HEK293 (cell line): ENCODE measurements at regions not wholly inside any gene's neighbourhood (a gene's known extent, or its start where the extent isn't known, plus 50 kb on each side); places are given as distances from the start of the nearest gene placed in this dataset.

Experiments
- CTCF ChIA-PET: fragments of 350-600 bp; formaldehyde crosslinking; extraction: SDS; loops from one replicate; lab custom pipeline; 2021; ENCODE audit warnings: antibody characterized with exemption; lab: Yijun Ruan, JAX
- POLR2A ChIA-PET: fragments of 300-600 bp; formaldehyde crosslinking; extraction: SDS; loops from one replicate; lab custom pipeline; 2020; ENCODE audit warnings: antibody characterized with exemption, inconsistent platforms; lab: Yijun Ruan, JAX
- H3K27ac ChIP-seq: fragments of 200-500 bp; sonication (Bioruptor generic); 2 replicates; pipeline ENCODE4 v1.5.1; 2014; ENCODE audit warnings: low read depth, low read length, control low read depth, inconsistent platforms; ENCODE audit errors: extremely low read depth
- H3K36me3 ChIP-seq, 2 experiments: fragments of 200-500 bp in 1 of 2; sonication (Bioruptor generic) in 1 of 2; 1 replicate in 1 of 2; 2 replicates in 1 of 2; pipeline ENCODE4 v1.5.1; 2014 to 2017; ENCODE audit warnings: inconsistent platforms in 2 of 2, low read length in 2 of 2; ENCODE audit not compliant: control insufficient read depth in 2 of 2, insufficient read depth in 1 of 2
- H3K4me1 ChIP-seq: fragments of 200-500 bp; sonication (Bioruptor generic); 2 replicates; pipeline ENCODE4 v1.5.1; 2014; ENCODE audit warnings: mild to moderate bottlenecking, low read length, inconsistent platforms; ENCODE audit not compliant: control insufficient read depth, insufficient read depth
- H3K4me3 ChIP-seq: 2 replicates; pipeline ENCODE4 v1.5.1; 2011; ENCODE audit warnings: low read depth, mild to moderate bottlenecking, control low read depth, low read length, moderate library complexity
- H3K9me3 ChIP-seq: fragments of 200-500 bp; sonication (Bioruptor generic); 2 replicates; pipeline ENCODE4 v1.5.1; 2014; ENCODE audit warnings: low read depth, low read length, inconsistent platforms; ENCODE audit not compliant: control insufficient read depth, insufficient read depth
- BCL11A ChIP-seq: fragments of 450-650 bp; formaldehyde crosslinking; IDR thresholded peaks from 2 replicates; pipeline ENCODE4 v1.5.1; 2016; ENCODE audit warnings: low read depth, missing biosample characterization, missing genetic modification characterization
- GLI4 ChIP-seq: fragments of 450-650 bp; formaldehyde crosslinking; IDR thresholded peaks from 2 replicates; pipeline ENCODE4 v1.5.1; 2016; ENCODE audit warnings: missing biosample characterization, missing genetic modification characterization
- HOXA7 ChIP-seq: sonication (generic); formaldehyde crosslinking; IDR thresholded peaks from 2 replicates; pipeline ENCODE4 v1.8.1; 2022; ENCODE audit warnings: missing genetic modification reagents, borderline replicate concordance
- IKZF3 ChIP-seq: fragments of 450-650 bp; IDR thresholded peaks from 2 replicates; pipeline ENCODE4 v1.5.0; 2018; ENCODE audit warnings: missing biosample characterization, mild to moderate bottlenecking, missing genetic modification characterization, moderate library complexity
- TRIM28 ChIP-seq: IDR thresholded peaks from 2 replicates; pipeline ENCODE4 v1.6.1; 2011; ENCODE audit warnings: low read length, control low read depth, borderline replicate concordance
- YY1 ChIP-seq: fragments of 450-650 bp; formaldehyde crosslinking; IDR thresholded peaks from 2 replicates; pipeline ENCODE4 v1.5.1; 2018; ENCODE audit warnings: missing biosample characterization, missing genetic modification characterization
- ZNF155 ChIP-seq: fragments of 450-650 bp; formaldehyde crosslinking; IDR thresholded peaks from 2 replicates; pipeline ENCODE4 v1.5.1; 2016; ENCODE audit warnings: missing biosample characterization, missing genetic modification characterization
- ZNF175 ChIP-seq: fragments of 450-650 bp; formaldehyde crosslinking; IDR thresholded peaks from 2 replicates; pipeline ENCODE4 v1.5.1; 2016; ENCODE audit warnings: missing biosample characterization, missing genetic modification characterization
- ZNF341 ChIP-seq: fragments of 450-650 bp; formaldehyde crosslinking; IDR thresholded peaks from 2 replicates; pipeline ENCODE4; 2016; ENCODE audit warnings: low read depth, missing biosample characterization, missing genetic modification characterization
- ZNF416 ChIP-seq: fragments of 450-650 bp; formaldehyde crosslinking; IDR thresholded peaks from 2 replicates; pipeline ENCODE4 v1.5.1; 2016; ENCODE audit warnings: missing biosample characterization, missing genetic modification characterization
- ZNF560 ChIP-seq: fragments of 450-650 bp; formaldehyde crosslinking; IDR thresholded peaks from 2 replicates; pipeline ENCODE4 v1.5.1; 2017; ENCODE audit warnings: missing biosample characterization, missing genetic modification characterization, borderline replicate concordance
- ZNF561 ChIP-seq: fragments of 450-650 bp; IDR thresholded peaks from 2 replicates; pipeline ENCODE4 v1.5.1; 2018; ENCODE audit warnings: missing biosample characterization, missing genetic modification characterization, borderline replicate concordance
- ZNF654 ChIP-seq: fragments of 450-650 bp; formaldehyde crosslinking; IDR thresholded peaks from 2 replicates; pipeline ENCODE4 v1.5.1; 2016; ENCODE audit warnings: low read depth, missing biosample characterization, missing genetic modification characterization
- ZNF707 ChIP-seq: fragments of 450-650 bp; formaldehyde crosslinking; IDR thresholded peaks from 2 replicates; pipeline ENCODE4 v1.5.1; 2016; ENCODE audit warnings: missing biosample characterization, missing genetic modification characterization
- TF ChIP-seq, protein P1 (sequence below): fragments of 450-650 bp; formaldehyde crosslinking; IDR thresholded peaks from 2 replicates; pipeline ENCODE4 v1.5.1; 2016; ENCODE audit warnings: missing biosample characterization, missing genetic modification characterization
- TF ChIP-seq, protein P2 (sequence below): fragments of 450-650 bp; formaldehyde crosslinking; conservative IDR thresholded peaks from 2 replicates; pipeline ENCODE4 v1.5.1; 2016; ENCODE audit warnings: low read depth, missing biosample characterization, missing genetic modification characterization
- TF ChIP-seq, protein P3 (sequence below): fragments of 450-650 bp; formaldehyde crosslinking; IDR thresholded peaks from 2 replicates; pipeline ENCODE4 v1.5.1; 2016; ENCODE audit warnings: missing biosample characterization, missing genetic modification characterization, borderline replicate concordance
- TF ChIP-seq, protein P4 (sequence below): fragments of 450-650 bp; formaldehyde crosslinking; IDR thresholded peaks from 2 replicates; pipeline ENCODE4 v1.5.1; 2017; ENCODE audit warnings: missing biosample characterization, missing genetic modification characterization
- TF ChIP-seq, protein P5 (sequence below): fragments of 450-650 bp; formaldehyde crosslinking; IDR thresholded peaks from 2 replicates; pipeline ENCODE4 v1.5.1; 2016; ENCODE audit warnings: missing biosample characterization, missing genetic modification characterization

DNA sequence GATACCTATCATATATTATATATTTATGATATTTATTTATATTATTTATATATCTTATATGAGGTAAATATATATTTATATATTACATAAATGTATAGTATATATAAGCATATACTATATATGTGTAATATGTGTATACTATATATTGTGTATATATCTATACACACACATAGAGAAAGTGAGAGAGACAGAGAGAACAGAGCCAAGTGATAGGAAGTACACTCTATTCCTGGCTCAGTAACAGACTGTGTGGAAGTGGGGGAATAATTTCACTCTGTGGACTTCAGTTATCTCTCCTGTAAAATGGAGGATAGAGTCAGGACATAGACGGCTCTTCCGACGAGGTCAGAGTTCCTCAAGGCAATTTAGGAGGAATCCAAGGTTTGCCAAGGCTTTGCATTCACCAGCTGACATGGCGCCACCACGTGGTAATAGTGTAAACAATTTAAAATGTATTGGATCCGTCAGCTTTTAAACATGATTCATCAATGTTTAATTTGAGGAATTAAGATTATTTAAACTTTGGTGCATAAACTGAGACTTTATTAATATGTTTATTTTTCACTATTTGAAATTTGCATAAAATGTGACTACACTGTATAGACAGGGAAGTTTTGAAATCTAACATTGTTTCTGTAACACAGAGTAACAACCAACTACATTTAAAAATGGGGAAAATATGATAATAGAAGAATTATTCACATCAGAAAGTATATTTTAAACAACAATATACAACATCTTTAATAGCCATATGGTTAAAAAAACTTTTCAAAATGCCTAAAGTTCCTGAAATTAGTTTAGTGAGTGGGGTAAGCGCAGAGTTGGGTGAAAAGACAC is 75.4 kb upstream of the TMEM244 start:
- Histone ChIP-seq H3K27ac (no peak overlapping the region), H3K36me3 (no peaks in the 10 kb centered on the region), H3K4me1 (no peaks in the 10 kb centered on the region), H3K4me3 (no peak overlapping the region), H3K9me3 (no peaks in the 10 kb centered on the region)
- POLR2A ChIA-PET: no interaction called here
- CTCF ChIA-PET: interaction anchor here (0.7 to 1.1 kb wide), 5 partner anchors 8 to 437 kb away, joined by 3 to 6 read pairs (median 4); no protein-coding TSS in a partner anchor
- TF ChIP-seq, protein P1, sequence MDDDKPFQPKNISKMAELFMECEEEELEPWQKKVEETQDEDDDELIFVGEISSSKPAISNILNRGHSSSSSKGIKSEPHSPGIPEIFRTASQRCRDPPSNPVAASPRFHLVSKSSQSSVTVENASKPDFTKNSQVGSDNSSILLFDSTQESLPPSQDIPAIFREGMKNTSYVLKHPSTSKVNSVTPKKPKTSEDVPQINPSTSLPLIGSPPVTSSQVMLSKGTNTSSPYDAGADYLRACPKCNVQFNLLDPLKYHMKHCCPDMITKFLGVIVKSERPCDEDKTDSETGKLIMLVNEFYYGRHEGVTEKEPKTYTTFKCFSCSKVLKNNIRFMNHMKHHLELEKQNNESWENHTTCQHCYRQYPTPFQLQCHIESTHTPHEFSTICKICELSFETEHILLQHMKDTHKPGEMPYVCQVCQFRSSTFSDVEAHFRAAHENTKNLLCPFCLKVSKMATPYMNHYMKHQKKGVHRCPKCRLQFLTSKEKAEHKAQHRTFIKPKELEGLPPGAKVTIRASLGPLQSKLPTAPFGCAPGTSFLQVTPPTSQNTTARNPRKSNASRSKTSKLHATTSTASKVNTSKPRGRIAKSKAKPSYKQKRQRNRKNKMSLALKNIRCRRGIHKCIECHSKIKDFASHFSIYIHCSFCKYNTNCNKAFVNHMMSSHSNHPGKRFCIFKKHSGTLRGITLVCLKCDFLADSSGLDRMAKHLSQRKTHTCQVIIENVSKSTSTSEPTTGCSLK (tag by site-specific recombination): no peak
- no peak for TF ChIP-seq ZNF560 (tag by site-specific recombination)
- TF ChIP-seq IKZF3 (tag by site-specific recombination): peak; percentile 54; the same call in 1 of the 2 replicates
- TF ChIP-seq, protein P2, sequence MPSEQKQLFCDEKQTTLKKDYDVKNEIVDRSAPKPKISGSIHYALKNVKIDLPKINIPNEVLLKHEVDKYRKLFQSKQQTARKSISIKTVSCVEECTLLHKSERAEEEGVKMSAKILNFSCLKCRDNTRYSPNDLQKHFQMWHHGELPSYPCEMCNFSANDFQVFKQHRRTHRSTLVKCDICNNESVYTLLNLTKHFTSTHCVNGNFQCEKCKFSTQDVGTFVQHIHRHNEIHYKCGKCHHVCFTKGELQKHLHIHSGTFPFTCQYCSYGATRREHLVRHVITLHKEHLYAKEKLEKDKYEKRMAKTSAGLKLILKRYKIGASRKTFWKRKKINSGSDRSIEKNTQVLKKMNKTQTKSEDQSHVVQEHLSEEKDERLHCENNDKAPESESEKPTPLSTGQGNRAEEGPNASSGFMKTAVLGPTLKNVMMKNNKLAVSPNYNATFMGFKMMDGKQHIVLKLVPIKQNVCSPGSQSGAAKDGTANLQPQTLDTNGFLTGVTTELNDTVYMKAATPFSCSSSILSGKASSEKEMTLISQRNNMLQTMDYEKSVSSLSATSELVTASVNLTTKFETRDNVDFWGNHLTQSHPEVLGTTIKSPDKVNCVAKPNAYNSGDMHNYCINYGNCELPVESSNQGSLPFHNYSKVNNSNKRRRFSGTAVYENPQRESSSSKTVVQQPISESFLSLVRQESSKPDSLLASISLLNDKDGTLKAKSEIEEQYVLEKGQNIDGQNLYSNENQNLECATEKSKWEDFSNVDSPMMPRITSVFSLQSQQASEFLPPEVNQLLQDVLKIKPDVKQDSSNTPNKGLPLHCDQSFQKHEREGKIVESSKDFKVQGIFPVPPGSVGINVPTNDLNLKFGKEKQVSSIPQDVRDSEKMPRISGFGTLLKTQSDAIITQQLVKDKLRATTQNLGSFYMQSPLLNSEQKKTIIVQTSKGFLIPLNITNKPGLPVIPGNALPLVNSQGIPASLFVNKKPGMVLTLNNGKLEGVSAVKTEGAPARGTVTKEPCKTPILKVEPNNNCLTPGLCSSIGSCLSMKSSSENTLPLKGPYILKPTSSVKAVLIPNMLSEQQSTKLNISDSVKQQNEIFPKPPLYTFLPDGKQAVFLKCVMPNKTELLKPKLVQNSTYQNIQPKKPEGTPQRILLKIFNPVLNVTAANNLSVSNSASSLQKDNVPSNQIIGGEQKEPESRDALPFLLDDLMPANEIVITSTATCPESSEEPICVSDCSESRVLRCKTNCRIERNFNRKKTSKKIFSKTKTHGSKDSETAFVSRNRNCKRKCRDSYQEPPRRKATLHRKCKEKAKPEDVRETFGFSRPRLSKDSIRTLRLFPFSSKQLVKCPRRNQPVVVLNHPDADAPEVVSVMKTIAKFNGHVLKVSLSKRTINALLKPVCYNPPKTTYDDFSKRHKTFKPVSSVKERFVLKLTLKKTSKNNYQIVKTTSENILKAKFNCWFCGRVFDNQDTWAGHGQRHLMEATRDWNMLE (tag by site-specific recombination): no peak
- TF ChIP-seq YY1 (tag by site-specific recombination): no peak
- no peak for TF ChIP-seq HOXA7
- TF ChIP-seq, protein P3, sequence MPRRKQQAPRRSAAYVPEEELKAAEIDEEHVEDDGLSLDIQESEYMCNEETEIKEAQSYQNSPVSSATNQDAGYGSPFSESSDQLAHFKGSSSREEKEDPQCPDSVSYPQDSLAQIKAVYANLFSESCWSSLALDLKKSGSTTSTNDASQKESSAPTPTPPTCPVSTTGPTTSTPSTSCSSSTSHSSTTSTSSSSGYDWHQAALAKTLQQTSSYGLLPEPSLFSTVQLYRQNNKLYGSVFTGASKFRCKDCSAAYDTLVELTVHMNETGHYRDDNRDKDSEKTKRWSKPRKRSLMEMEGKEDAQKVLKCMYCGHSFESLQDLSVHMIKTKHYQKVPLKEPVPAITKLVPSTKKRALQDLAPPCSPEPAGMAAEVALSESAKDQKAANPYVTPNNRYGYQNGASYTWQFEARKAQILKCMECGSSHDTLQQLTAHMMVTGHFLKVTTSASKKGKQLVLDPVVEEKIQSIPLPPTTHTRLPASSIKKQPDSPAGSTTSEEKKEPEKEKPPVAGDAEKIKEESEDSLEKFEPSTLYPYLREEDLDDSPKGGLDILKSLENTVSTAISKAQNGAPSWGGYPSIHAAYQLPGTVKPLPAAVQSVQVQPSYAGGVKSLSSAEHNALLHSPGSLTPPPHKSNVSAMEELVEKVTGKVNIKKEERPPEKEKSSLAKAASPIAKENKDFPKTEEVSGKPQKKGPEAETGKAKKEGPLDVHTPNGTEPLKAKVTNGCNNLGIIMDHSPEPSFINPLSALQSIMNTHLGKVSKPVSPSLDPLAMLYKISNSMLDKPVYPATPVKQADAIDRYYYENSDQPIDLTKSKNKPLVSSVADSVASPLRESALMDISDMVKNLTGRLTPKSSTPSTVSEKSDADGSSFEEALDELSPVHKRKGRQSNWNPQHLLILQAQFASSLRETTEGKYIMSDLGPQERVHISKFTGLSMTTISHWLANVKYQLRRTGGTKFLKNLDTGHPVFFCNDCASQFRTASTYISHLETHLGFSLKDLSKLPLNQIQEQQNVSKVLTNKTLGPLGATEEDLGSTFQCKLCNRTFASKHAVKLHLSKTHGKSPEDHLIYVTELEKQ (tag by site-specific recombination): no peak
- TF ChIP-seq, protein P4, sequence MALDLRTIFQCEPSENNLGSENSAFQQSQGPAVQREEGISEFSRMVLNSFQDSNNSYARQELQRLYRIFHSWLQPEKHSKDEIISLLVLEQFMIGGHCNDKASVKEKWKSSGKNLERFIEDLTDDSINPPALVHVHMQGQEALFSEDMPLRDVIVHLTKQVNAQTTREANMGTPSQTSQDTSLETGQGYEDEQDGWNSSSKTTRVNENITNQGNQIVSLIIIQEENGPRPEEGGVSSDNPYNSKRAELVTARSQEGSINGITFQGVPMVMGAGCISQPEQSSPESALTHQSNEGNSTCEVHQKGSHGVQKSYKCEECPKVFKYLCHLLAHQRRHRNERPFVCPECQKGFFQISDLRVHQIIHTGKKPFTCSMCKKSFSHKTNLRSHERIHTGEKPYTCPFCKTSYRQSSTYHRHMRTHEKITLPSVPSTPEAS (tag by site-specific recombination): no peak
- TF ChIP-seq ZNF707 (tag by site-specific recombination): no peak
- peak; percentile 35; the same call in 1 of the 2 replicates for TF ChIP-seq TRIM28
- peak; percentile 59 for TF ChIP-seq ZNF654 (tag by site-specific recombination)
- TF ChIP-seq ZNF561 (tag by site-specific recombination): no peak
- no peak for TF ChIP-seq ZNF416
- TF ChIP-seq, protein P5, sequence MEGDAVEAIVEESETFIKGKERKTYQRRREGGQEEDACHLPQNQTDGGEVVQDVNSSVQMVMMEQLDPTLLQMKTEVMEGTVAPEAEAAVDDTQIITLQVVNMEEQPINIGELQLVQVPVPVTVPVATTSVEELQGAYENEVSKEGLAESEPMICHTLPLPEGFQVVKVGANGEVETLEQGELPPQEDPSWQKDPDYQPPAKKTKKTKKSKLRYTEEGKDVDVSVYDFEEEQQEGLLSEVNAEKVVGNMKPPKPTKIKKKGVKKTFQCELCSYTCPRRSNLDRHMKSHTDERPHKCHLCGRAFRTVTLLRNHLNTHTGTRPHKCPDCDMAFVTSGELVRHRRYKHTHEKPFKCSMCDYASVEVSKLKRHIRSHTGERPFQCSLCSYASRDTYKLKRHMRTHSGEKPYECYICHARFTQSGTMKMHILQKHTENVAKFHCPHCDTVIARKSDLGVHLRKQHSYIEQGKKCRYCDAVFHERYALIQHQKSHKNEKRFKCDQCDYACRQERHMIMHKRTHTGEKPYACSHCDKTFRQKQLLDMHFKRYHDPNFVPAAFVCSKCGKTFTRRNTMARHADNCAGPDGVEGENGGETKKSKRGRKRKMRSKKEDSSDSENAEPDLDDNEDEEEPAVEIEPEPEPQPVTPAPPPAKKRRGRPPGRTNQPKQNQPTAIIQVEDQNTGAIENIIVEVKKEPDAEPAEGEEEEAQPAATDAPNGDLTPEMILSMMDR: peak; percentile 41; the same call in 1 of the 2 replicates
- no peak for TF ChIP-seq GLI4 (tag by site-specific recombination)
- TF ChIP-seq ZNF341: 0 out of 2 replicates have a peak, but pooled peaks have one; percentile 34
- TF ChIP-seq ZNF155 (tag by site-specific recombination): no peak
- TF ChIP-seq ZNF175: no peak
- no peak for TF ChIP-seq BCL11A (tag by site-specific recombination)
